Panc1 (cell line): ENCODE measurements at regions not wholly inside any gene's neighbourhood (a gene's known extent, or its start where the extent isn't known, plus 50 kb on each side); places are given as distances from the start of the nearest gene placed in this dataset.

Experiments used
- ATAC-seq: fragments of 200-7000 bp; cut with Tn5 transposase; 2 replicates; pipeline ENCODE4 v1.9.1; 2020; ENCODE audit warnings: mild to moderate bottlenecking, moderate library complexity
- BruUV-seq: library from RNA; stranded (reverse); fragments of 400-500 nt; replicated peaks from 2 replicates; lab custom pipeline; 2021; lab: Mats Ljungman, UMichigan
- CTCF ChIA-PET: fragments of 300-600 bp; sonication (Branson Sonifier 250); formaldehyde crosslinking; loops from one replicate; lab custom pipeline; 2022; ENCODE audit warnings: antibody characterized with exemption; lab: Charles Lee
- POLR2A ChIA-PET: fragments of 300-600 bp; sonication (Branson Sonifier 250); formaldehyde crosslinking; loops from one replicate; lab custom pipeline; 2022; ENCODE audit warnings: antibody characterized with exemption; lab: Charles Lee
- DNase-seq: peaks from one replicate; pipeline ENCODE4 v3.0.0-alpha.2; 2010; ENCODE audit warnings: low read depth, low spot score
- H3K27ac ChIP-seq: 2 replicates; pipeline ENCODE4 v1.5.1; 2011; ENCODE audit warnings: mild to moderate bottlenecking, low read length, inconsistent platforms
- H3K27me3 ChIP-seq: fragments of 200-500 bp; sonication (Bioruptor generic); 2 replicates; pipeline ENCODE4 v1.6.0; 2014; ENCODE audit warnings: low read length, inconsistent platforms; ENCODE audit not compliant: control insufficient read depth, insufficient read depth
- H3K36me3 ChIP-seq: fragments of 200-500 bp; sonication (Bioruptor generic); 2 replicates; pipeline ENCODE4 v1.5.1; 2014; ENCODE audit warnings: inconsistent platforms, mild to moderate bottlenecking, low read length, moderate library complexity; ENCODE audit not compliant: control insufficient read depth, insufficient read depth
- H3K4me1 ChIP-seq: 2 replicates; pipeline ENCODE4 v1.5.1; 2011; ENCODE audit warnings: inconsistent platforms, mild to moderate bottlenecking, low read length, moderate library complexity; ENCODE audit not compliant: control insufficient read depth, insufficient read depth
- H3K4me3 ChIP-seq, 2 experiments: 2 replicates each; pipeline ENCODE4 v1.5.1; 2011 to 2012; ENCODE audit warnings: low read depth in 2 of 2, low read length in 2 of 2, mild to moderate bottlenecking in 2 of 2, inconsistent platforms in 1 of 2, moderate library complexity in 1 of 2
- H3K9me3 ChIP-seq: fragments of 200-500 bp; sonication (Bioruptor generic); 2 replicates; pipeline ENCODE4 v1.5.1; 2014; ENCODE audit warnings: low read depth, mild to moderate bottlenecking, inconsistent platforms, low read length, moderate library complexity; ENCODE audit not compliant: control insufficient read depth, insufficient read depth
- CTCF ChIP-seq: fragments of 450-650 bp; IDR thresholded peaks from 2 replicates; pipeline ENCODE4 v1.5.1; 2017; ENCODE audit warnings: mild to moderate bottlenecking
- POLR2AphosphoS5 ChIP-seq: IDR thresholded peaks from 2 replicates; pipeline ENCODE4 v1.6.1; 2012; ENCODE audit warnings: mild to moderate bottlenecking, low read depth, low read length, moderate library complexity
- REST ChIP-seq, 2 experiments: IDR thresholded peaks; 2 replicates each; pipeline ENCODE4 v1.6.1; 2011 to 2012; ENCODE audit warnings: low read depth in 2 of 2, control low read depth in 1 of 2, low read length in 1 of 2, mild to moderate bottlenecking in 1 of 2, moderate library complexity in 1 of 2; ENCODE audit not compliant: insufficient read depth in 1 of 2
- SIN3A ChIP-seq: IDR thresholded peaks from 2 replicates; pipeline ENCODE4 v1.6.1; 2012; ENCODE audit warnings: low read depth, mild to moderate bottlenecking, low read length, moderate library complexity, borderline replicate concordance; ENCODE audit not compliant: insufficient read depth
- TCF7L2 ChIP-seq: IDR thresholded peaks from 2 replicates; pipeline ENCODE4 v1.6.1; 2011; ENCODE audit warnings: mild to moderate bottlenecking, low read depth, low read length, inconsistent platforms
- in situ Hi-C: cut with HindIII; loops from 2 replicates; pipeline ENCODE4 v1.10.0; 2016; ENCODE audit warnings: low sequenced_read_pairs, low pct_unique_long_range_greater_than_20kb
- intact Hi-C: fragments of 100-400 bp; cut with micrococcal nuclease; formaldehyde crosslinking; loops from one replicate; pipeline ENCODE4 v1.10.0; 2022; ENCODE audit not compliant: unreplicated experiment

- intact Hi-C loops: loop anchor here (5.0 kb wide), 1 partner anchor 119 kb away; no protein-coding TSS in a partner anchor
- no peak for TF ChIP-seq CTCF
- no peak for TF ChIP-seq TCF7L2
- no peak for TF ChIP-seq POLR2AphosphoS5
- no peak for TF ChIP-seq REST (IDR thresholded peaks at IDR 0.05; ENCODE audit: insufficient read depth in 1 of 2, low read depth in 2 of 2, low read length in 1 of 2)
- TF ChIP-seq SIN3A: no peak
- in situ Hi-C loops: no loop called here
Observed at GRCh38 chr17:5705876-5706576, 121.7 kb upstream of the NLRP1 start.

GRCh38 chr17:5706577-5707210 lies 122.4 kb upstream of the NLRP1 start:
- intact Hi-C loops: loop anchor here (5.0 kb wide), 1 partner anchor 119 kb away; no protein-coding TSS in a partner anchor
- Histone ChIP-seq H3K9me3 (no peaks in the 10 kb centered on the region), H3K27me3 (no peaks in the 10 kb centered on the region; the same call in 1 of the 2 replicates), H3K4me1 (no peaks in the 10 kb centered on the region), H3K4me3 (no peak overlapping the region), H3K27ac (no peak overlapping the region), H3K36me3 (no peaks in the 10 kb centered on the region)
- DNase-seq (peak; percentile 45), ATAC-seq (no peak)
- TF ChIP-seq POLR2AphosphoS5 (no peak), TCF7L2 (no peak), CTCF (peak; percentile 87), SIN3A (no peak), REST (IDR thresholded peaks at IDR 0.05; ENCODE audit: insufficient read depth in 1 of 2, low read depth in 2 of 2, low read length in 1 of 2) (no peak)
- BruUV-seq: no TSS peak
- POLR2A ChIA-PET: no interaction called here
- CTCF ChIA-PET: interaction anchor here (0.6 kb wide), 1 partner anchor 43 kb away, joined by 4 read pairs; no protein-coding TSS in a partner anchor
- in situ Hi-C loops: no loop called here

More at GRCh38 chr17:5705876-5706576, 121.7 kb upstream of the NLRP1 start:
- BruUV-seq: no TSS peak
- Histone ChIP-seq H3K4me1 (no peaks in the 10 kb centered on the region), H3K36me3 (no peaks in the 10 kb centered on the region), H3K4me3 (no peak overlapping the region), H3K27me3 (no peaks in the 10 kb centered on the region; the same call in 1 of the 2 replicates), H3K9me3 (no peaks in the 10 kb centered on the region), H3K27ac (no peak overlapping the region)
- ChIA-PET CTCF (no interaction called here), POLR2A (no interaction called here)
- DNase-seq (no peak), ATAC-seq (no peak)
